Osteocyte (in vitro differentiated cells): ENCODE measurements at regions not wholly inside any gene's neighbourhood (a gene's known extent, or its start where the extent isn't known, plus 50 kb on each side); places are given as distances from the start of the nearest gene placed in this dataset.

Source experiments
- DNase-seq: peaks from one replicate; pipeline ENCODE4 v3.0.0; 2021; ENCODE audit warnings: mixed read lengths; ENCODE audit not compliant: unreplicated experiment; ENCODE audit errors: extremely low spot score
- H3K27ac Mint-ChIP-seq: one replicate; pipeline ENCODE4 v1.8.0; 2021; ENCODE audit warnings: mild to moderate bottlenecking, mixed read lengths; ENCODE audit not compliant: unreplicated experiment
- H3K27me3 Mint-ChIP-seq: one replicate; pipeline ENCODE4 v1.8.0; 2021; ENCODE audit warnings: mixed read lengths; ENCODE audit not compliant: unreplicated experiment
- H3K36me3 Mint-ChIP-seq: one replicate; pipeline ENCODE4 v1.8.0; 2021; ENCODE audit warnings: mixed read lengths; ENCODE audit not compliant: unreplicated experiment
- H3K4me1 Mint-ChIP-seq: one replicate; pipeline ENCODE4 v1.8.0; 2021; ENCODE audit warnings: mixed read lengths; ENCODE audit not compliant: unreplicated experiment
- H3K4me3 Mint-ChIP-seq: one replicate; pipeline ENCODE4 v1.8.0; 2021; ENCODE audit warnings: mild to moderate bottlenecking, moderate library complexity, mixed read lengths; ENCODE audit not compliant: unreplicated experiment
- H3K9me3 Mint-ChIP-seq: one replicate; pipeline ENCODE4 v1.8.0; 2021; ENCODE audit warnings: mixed read lengths; ENCODE audit not compliant: unreplicated experiment
- TF ChIP-seq, protein P1 (sequence below): fragments of 200-600 bp; sonication (generic); IDR thresholded peaks from 2 replicates; pipeline ENCODE4 v1.5.0; 2021; ENCODE audit warnings: antibody characterized with exemption, mild to moderate bottlenecking, moderate library complexity

DNA sequence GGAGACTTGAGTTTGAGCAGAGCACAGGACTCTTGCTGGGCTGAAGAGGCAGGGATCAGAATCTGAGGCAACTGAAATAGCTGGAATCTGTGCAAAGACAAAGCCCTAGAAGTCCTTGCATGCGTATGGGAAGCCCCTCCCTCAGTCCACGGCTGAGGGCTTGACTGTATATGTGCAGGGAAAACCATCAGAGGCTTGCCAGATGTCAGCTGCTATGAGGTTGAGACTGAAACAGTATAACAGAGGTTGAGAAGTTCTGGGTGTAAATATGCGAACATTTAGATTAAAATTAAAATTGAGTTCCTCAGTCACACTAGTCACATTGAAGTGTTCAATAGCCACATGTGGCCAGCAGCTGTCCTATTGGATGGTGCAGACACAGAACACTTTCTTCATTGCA is 108.8 kb upstream of the NEDD9 start:
- Mint-ChIP-seq H3K4me3 (no peak overlapping the region), H3K9me3 (peaks cover 4% of the 10 kb centered on the region), H3K27ac (no peak overlapping the region), H3K36me3 (no peaks in the 10 kb centered on the region), H3K4me1 (no peaks in the 10 kb centered on the region), H3K27me3 (no peaks in the 10 kb centered on the region)
- TF ChIP-seq, protein P1, sequence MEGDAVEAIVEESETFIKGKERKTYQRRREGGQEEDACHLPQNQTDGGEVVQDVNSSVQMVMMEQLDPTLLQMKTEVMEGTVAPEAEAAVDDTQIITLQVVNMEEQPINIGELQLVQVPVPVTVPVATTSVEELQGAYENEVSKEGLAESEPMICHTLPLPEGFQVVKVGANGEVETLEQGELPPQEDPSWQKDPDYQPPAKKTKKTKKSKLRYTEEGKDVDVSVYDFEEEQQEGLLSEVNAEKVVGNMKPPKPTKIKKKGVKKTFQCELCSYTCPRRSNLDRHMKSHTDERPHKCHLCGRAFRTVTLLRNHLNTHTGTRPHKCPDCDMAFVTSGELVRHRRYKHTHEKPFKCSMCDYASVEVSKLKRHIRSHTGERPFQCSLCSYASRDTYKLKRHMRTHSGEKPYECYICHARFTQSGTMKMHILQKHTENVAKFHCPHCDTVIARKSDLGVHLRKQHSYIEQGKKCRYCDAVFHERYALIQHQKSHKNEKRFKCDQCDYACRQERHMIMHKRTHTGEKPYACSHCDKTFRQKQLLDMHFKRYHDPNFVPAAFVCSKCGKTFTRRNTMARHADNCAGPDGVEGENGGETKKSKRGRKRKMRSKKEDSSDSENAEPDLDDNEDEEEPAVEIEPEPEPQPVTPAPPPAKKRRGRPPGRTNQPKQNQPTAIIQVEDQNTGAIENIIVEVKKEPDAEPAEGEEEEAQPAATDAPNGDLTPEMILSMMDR = no peak
- no peak for DNase-seq

- Mint-ChIP-seq H3K4me3 (no peak overlapping the region), H3K36me3 (no peaks in the 10 kb centered on the region), H3K27me3 (no peaks in the 10 kb centered on the region), H3K27ac (no peak overlapping the region), H3K4me1 (no peaks in the 10 kb centered on the region), H3K9me3 (peaks cover 4% of the 10 kb centered on the region)
- DNase-seq = no peak
- TF ChIP-seq, protein P1 = no peak
These were observed 106.9 kb upstream of the NEDD9 start for GRCh38 chr6:11339380-11339779.

DNA sequence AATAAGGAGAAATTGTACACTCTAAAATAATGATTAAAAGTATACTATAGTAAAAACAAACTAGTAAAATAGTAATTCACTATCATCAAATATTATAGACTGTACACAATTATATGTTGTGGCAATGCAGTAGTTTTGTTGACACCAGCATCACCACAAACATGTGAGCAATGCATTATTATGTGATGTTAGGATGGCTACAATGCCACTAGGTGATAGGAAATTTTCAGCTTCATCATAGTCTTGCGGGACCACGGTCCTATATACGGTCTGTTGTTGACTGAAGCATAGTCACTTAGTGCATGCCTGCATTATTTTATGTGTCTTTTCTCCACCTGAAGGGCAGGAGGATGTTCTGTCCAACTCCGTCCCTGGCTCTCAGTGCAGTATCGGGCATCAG is 104.8 kb upstream of the NEDD9 start:
- no peaks in the 10 kb centered on the region for H3K36me3 Mint-ChIP-seq
- TF ChIP-seq, protein P1 = no peak
- H3K4me1 Mint-ChIP-seq = no peaks in the 10 kb centered on the region
- H3K27me3 Mint-ChIP-seq = no peaks in the 10 kb centered on the region
- H3K4me3 Mint-ChIP-seq = no peak overlapping the region
- H3K9me3 Mint-ChIP-seq = peaks cover 4% of the 10 kb centered on the region
- no peak for DNase-seq
- H3K27ac Mint-ChIP-seq = no peak overlapping the region

DNA sequence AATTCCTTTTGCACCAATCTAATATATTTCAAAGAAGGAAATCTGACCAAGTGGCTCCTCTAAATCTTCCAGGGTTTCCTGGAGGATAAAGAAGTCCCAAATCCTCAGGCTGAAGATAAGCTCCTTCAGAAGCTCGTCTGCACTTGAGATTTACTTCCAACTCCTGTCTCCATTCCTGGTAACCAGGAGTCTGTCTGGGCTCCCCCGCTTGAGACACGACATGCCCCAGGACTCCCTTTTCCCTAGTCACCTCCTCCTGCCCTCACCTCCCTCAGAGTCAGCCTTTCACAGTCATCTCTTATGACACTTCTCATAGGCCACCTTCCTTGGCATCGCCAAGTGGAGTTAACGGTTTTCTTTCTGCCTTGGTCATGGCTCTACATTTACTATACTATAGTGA is 103.4 kb upstream of the NEDD9 start:
- DNase-seq = no peak
- H3K27ac Mint-ChIP-seq = no peak overlapping the region
- TF ChIP-seq, protein P1 = no peak
- H3K9me3 Mint-ChIP-seq = no peaks in the 10 kb centered on the region
- H3K36me3 Mint-ChIP-seq = no peaks in the 10 kb centered on the region
- H3K4me1 Mint-ChIP-seq = no peaks in the 10 kb centered on the region
- no peak overlapping the region for H3K4me3 Mint-ChIP-seq
- no peaks in the 10 kb centered on the region for H3K27me3 Mint-ChIP-seq

DNA sequence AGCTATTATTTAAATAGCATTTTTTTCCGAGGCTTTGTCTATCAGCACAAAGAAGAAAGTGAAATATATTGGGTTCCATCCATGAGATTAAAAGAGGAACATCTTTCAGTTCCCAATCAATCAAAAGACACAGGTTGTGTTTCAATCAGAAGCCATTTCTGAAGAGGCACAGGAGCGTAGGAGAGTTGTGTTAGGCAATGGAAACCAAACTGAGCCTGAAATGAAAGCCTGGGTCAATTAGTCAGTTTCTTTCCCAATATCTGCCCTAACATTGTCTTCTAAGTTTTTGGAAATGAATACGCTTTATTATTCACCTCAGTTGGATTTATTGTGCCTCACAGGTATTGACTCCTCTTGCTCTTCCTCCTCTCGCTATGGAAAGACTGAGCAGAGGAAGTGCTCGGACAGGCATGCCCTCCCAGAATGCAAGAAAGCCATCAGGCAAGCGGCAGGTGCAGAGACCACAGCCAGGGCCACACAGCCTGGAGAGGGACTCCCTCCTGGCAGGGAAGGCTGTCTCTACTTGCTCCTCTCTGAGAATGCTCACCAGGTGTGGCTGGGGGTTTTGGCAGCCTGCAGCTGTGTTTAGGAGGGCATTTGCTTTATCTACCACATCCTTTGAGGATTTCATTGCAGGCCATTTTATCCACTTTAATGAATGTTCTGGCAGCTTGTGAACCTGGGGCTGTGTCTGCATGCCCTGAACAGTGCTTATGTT is 100.8 kb upstream of the NEDD9 start:
- Mint-ChIP-seq H3K9me3 (no peaks in the 10 kb centered on the region), H3K4me3 (no peak overlapping the region), H3K27ac (no peak overlapping the region), H3K4me1 (no peaks in the 10 kb centered on the region), H3K27me3 (no peaks in the 10 kb centered on the region), H3K36me3 (no peaks in the 10 kb centered on the region)
- TF ChIP-seq, protein P1 = no peak
- no peak for DNase-seq
